ENCODE measurements at regions not wholly inside any gene's neighbourhood (a gene's known extent, or its start where the extent isn't known, plus 50 kb on each side); places are given as distances from the start of the nearest gene placed in this dataset.

- Histone ChIP-seq H3K4me3 (ENCODE audit: low read depth in 1 of 5, low read length in 5 of 5) (no peak overlapping the region), H3K9ac (ENCODE audit: low read length in 5 of 5) (no peak overlapping the region), H3K27ac (ENCODE audit: low read depth, low read length) (no peak overlapping the region), H3K27me3 (ENCODE audit: control insufficient read depth in 5 of 5, insufficient read depth in 4 of 5, low read length in 5 of 5) (peaks cover 2 to 6% (median 3%) of the 10 kb centered on the region in 5 donors), H3K9me3 (ENCODE audit: control insufficient read depth in 5 of 5, low read length in 5 of 5) (no peaks in the 10 kb centered on the region), H3K4me1 (ENCODE audit: control insufficient read depth in 5 of 5, insufficient read depth in 5 of 5, low read length in 5 of 5) (no peaks in the 10 kb centered on the region), H3K36me3 (ENCODE audit: control insufficient read depth in 5 of 5, insufficient read depth in 5 of 5, low read length in 5 of 5) (no peaks in the 10 kb centered on the region)
These were observed 371.2 kb upstream of the B3GAT1 start for GRCh38 chr11:134783234-134783633.

- H3K4me1 ChIP-seq (ENCODE audit: control insufficient read depth in 5 of 5, insufficient read depth in 5 of 5, low read length in 5 of 5), result no peaks in the 10 kb centered on the region
- no peaks in the 10 kb centered on the region for H3K9me3 ChIP-seq (ENCODE audit: control insufficient read depth in 5 of 5, low read length in 5 of 5)
- H3K9ac ChIP-seq (ENCODE audit: low read length in 5 of 5), result no peak overlapping the region
- H3K4me3 ChIP-seq (ENCODE audit: low read depth in 1 of 5, low read length in 5 of 5), result no peak overlapping the region
- H3K27me3 ChIP-seq (ENCODE audit: control insufficient read depth in 5 of 5, insufficient read depth in 4 of 5, low read length in 5 of 5), result peaks cover 2 to 6% (median 3%) of the 10 kb centered on the region in 5 donors
- H3K27ac ChIP-seq (ENCODE audit: low read depth, low read length), result no peak overlapping the region
- H3K36me3 ChIP-seq (ENCODE audit: control insufficient read depth in 5 of 5, insufficient read depth in 5 of 5, low read length in 5 of 5), result no peaks in the 10 kb centered on the region
These were observed 369.4 kb upstream of the B3GAT1 start for GRCh38 chr11:134781380-134781866.

DNA sequence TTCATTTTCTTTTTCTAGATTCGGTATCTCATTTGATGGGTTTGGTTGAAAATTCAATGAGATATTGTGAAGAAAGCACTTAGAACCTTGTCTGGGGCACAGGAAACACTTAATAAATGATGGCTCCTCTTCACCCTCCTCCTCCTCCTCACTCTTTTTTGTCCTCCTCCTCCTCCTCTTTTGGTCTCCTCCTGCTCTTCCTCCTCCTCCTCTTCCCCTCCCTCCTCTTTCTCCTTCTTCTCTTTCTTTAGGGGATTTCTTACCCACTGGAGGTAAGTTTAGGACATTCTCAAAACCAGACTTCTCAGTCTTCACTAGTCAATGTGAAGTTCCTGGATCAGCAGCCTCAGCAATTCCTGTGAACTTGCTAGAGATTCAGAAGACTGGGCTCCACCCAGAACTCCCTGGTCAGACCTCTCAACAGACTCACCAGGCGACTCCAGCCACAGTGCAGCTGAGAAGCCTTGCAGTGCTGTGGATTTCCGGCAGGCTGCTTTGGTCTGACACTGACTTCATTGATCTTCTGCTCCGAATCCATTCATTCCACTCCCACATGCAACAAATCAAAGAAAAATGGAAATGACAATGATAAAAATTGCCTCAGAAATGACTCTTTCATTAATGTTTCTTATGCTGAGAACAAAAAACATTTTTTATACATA is 368.6 kb upstream of the B3GAT1 start:
- no peaks in the 10 kb centered on the region for H3K36me3 ChIP-seq (ENCODE audit: control insufficient read depth in 5 of 5, insufficient read depth in 5 of 5, low read length in 5 of 5)
- no peak overlapping the region for H3K27ac ChIP-seq (ENCODE audit: low read depth, low read length)
- no peaks in the 10 kb centered on the region for H3K4me1 ChIP-seq (ENCODE audit: control insufficient read depth in 5 of 5, insufficient read depth in 5 of 5, low read length in 5 of 5)
- no peak overlapping the region for H3K9ac ChIP-seq (ENCODE audit: low read length in 5 of 5)
- no peak overlapping the region for H3K4me3 ChIP-seq (ENCODE audit: low read depth in 1 of 5, low read length in 5 of 5)
- peaks cover 2 to 5% (median 2%) of the 10 kb centered on the region in 5 donors for H3K27me3 ChIP-seq (ENCODE audit: control insufficient read depth in 5 of 5, insufficient read depth in 4 of 5, low read length in 5 of 5)
- H3K9me3 ChIP-seq (ENCODE audit: control insufficient read depth in 5 of 5, low read length in 5 of 5), result no peaks in the 10 kb centered on the region

- Histone ChIP-seq H3K9me3 (ENCODE audit: control insufficient read depth in 5 of 5, low read length in 5 of 5) (no peaks in the 10 kb centered on the region), H3K27me3 (ENCODE audit: control insufficient read depth in 5 of 5, insufficient read depth in 4 of 5, low read length in 5 of 5) (peaks cover 0 to 5% (median 2%) of the 10 kb centered on the region in 5 donors), H3K9ac (ENCODE audit: low read length in 5 of 5) (no peak overlapping the region), H3K27ac (ENCODE audit: low read depth, low read length) (no peak overlapping the region), H3K4me1 (ENCODE audit: control insufficient read depth in 5 of 5, insufficient read depth in 5 of 5, low read length in 5 of 5) (no peaks in the 10 kb centered on the region), H3K36me3 (ENCODE audit: control insufficient read depth in 5 of 5, insufficient read depth in 5 of 5, low read length in 5 of 5) (no peaks in the 10 kb centered on the region), H3K4me3 (ENCODE audit: low read depth in 1 of 5, low read length in 5 of 5) (no peak overlapping the region)
These were observed 367.1 kb upstream of the B3GAT1 start for GRCh38 chr11:134779179-134779578.

DNA sequence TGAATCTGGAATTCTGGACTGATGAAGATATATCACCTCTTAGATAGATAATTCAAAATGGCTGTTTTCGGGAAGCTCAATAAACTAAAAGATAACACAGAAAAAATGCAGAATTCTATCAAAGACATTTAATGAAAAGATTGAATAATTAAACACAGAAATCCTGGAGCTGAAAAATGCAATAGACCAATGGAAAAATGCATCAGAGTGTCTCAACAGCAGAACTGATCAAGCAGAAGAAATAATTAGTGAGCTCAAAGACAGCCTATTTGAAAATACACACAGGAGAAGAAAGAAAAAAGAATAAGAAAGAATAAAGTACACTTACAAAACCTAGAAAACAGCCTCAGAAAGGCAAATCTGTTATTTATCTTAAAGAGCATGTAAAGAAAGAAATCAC is 356.4 kb upstream of the B3GAT1 start:
- H3K4me1 ChIP-seq (ENCODE audit: control insufficient read depth in 5 of 5, insufficient read depth in 5 of 5, low read length in 5 of 5), result no peaks in the 10 kb centered on the region
- peaks cover 0 to 10% (median 5%) of the 10 kb centered on the region in 5 donors for H3K27me3 ChIP-seq (ENCODE audit: control insufficient read depth in 5 of 5, insufficient read depth in 4 of 5, low read length in 5 of 5)
- peaks cover 3 to 15% (median 10%) of the 10 kb centered on the region in 5 donors for H3K9me3 ChIP-seq (ENCODE audit: control insufficient read depth in 5 of 5, low read length in 5 of 5)
- no peak overlapping the region for H3K9ac ChIP-seq (ENCODE audit: low read length in 5 of 5)
- no peak overlapping the region for H3K4me3 ChIP-seq (ENCODE audit: low read depth in 1 of 5, low read length in 5 of 5)
- no peaks in the 10 kb centered on the region for H3K36me3 ChIP-seq (ENCODE audit: control insufficient read depth in 5 of 5, insufficient read depth in 5 of 5, low read length in 5 of 5)
- no peak overlapping the region for H3K27ac ChIP-seq (ENCODE audit: low read depth, low read length)

- H3K4me3 ChIP-seq (ENCODE audit: low read depth in 1 of 5, low read length in 5 of 5), result no peak overlapping the region
- no peak overlapping the region for H3K27ac ChIP-seq (ENCODE audit: low read depth, low read length)
- H3K9ac ChIP-seq (ENCODE audit: low read length in 5 of 5), result no peak overlapping the region
- H3K36me3 ChIP-seq (ENCODE audit: control insufficient read depth in 5 of 5, insufficient read depth in 5 of 5, low read length in 5 of 5), result no peaks in the 10 kb centered on the region
- H3K27me3 ChIP-seq (ENCODE audit: control insufficient read depth in 5 of 5, insufficient read depth in 4 of 5, low read length in 5 of 5), result peaks cover 0 to 10% (median 5%) of the 10 kb centered on the region in 5 donors
- H3K4me1 ChIP-seq (ENCODE audit: control insufficient read depth in 5 of 5, insufficient read depth in 5 of 5, low read length in 5 of 5), result no peaks in the 10 kb centered on the region
- peaks cover 3 to 15% (median 10%) of the 10 kb centered on the region in 5 donors for H3K9me3 ChIP-seq (ENCODE audit: control insufficient read depth in 5 of 5, low read length in 5 of 5)
These were observed 353.5 kb upstream of the B3GAT1 start for GRCh38 chr11:134765565-134765964.

DNA sequence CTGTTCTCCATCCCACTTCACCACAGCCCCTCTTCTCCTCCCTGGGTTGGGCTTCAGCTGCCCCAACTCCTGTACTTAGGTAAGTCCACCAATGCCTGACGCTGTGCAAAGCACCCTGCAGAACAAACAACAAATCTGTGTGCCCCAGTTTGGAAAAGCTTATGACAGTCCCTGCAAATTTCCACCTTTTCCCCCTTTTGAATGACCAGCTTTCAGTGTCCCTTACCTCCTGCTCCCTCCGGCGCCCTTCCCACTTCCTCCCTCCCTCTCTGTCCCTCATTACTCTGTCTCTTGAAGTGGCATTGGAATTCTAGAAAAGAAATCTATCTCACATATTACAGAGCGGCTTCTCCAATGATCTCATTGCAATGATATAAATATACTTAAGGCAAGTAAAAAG is 352.9 kb upstream of the B3GAT1 start:
- H3K27me3 ChIP-seq (ENCODE audit: control insufficient read depth in 5 of 5, insufficient read depth in 4 of 5, low read length in 5 of 5), result peaks cover 0 to 10% (median 5%) of the 10 kb centered on the region in 5 donors
- peaks cover 3 to 15% (median 10%) of the 10 kb centered on the region in 5 donors for H3K9me3 ChIP-seq (ENCODE audit: control insufficient read depth in 5 of 5, low read length in 5 of 5)
- H3K9ac ChIP-seq (ENCODE audit: low read length in 5 of 5), result no peak overlapping the region
- H3K27ac ChIP-seq (ENCODE audit: low read depth, low read length), result no peak overlapping the region
- H3K4me3 ChIP-seq (ENCODE audit: low read depth in 1 of 5, low read length in 5 of 5), result no peak overlapping the region
- no peaks in the 10 kb centered on the region for H3K4me1 ChIP-seq (ENCODE audit: control insufficient read depth in 5 of 5, insufficient read depth in 5 of 5, low read length in 5 of 5)
- H3K36me3 ChIP-seq (ENCODE audit: control insufficient read depth in 5 of 5, insufficient read depth in 5 of 5, low read length in 5 of 5), result no peaks in the 10 kb centered on the region

- H3K27me3 ChIP-seq (ENCODE audit: control insufficient read depth in 5 of 5, insufficient read depth in 4 of 5, low read length in 5 of 5), result peaks cover 0 to 10% (median 5%) of the 10 kb centered on the region in 5 donors
- H3K4me3 ChIP-seq (ENCODE audit: low read depth in 1 of 5, low read length in 5 of 5), result no peak overlapping the region
- no peaks in the 10 kb centered on the region for H3K36me3 ChIP-seq (ENCODE audit: control insufficient read depth in 5 of 5, insufficient read depth in 5 of 5, low read length in 5 of 5)
- no peak overlapping the region for H3K9ac ChIP-seq (ENCODE audit: low read length in 5 of 5)
- no peak overlapping the region for H3K27ac ChIP-seq (ENCODE audit: low read depth, low read length)
- H3K4me1 ChIP-seq (ENCODE audit: control insufficient read depth in 5 of 5, insufficient read depth in 5 of 5, low read length in 5 of 5), result no peaks in the 10 kb centered on the region
- H3K9me3 ChIP-seq (ENCODE audit: control insufficient read depth in 5 of 5, low read length in 5 of 5), result peaks cover 3 to 14% (median 10%) of the 10 kb centered on the region in 5 donors
These were observed 352.3 kb upstream of the B3GAT1 start for GRCh38 chr11:134764367-134764766.

DNA sequence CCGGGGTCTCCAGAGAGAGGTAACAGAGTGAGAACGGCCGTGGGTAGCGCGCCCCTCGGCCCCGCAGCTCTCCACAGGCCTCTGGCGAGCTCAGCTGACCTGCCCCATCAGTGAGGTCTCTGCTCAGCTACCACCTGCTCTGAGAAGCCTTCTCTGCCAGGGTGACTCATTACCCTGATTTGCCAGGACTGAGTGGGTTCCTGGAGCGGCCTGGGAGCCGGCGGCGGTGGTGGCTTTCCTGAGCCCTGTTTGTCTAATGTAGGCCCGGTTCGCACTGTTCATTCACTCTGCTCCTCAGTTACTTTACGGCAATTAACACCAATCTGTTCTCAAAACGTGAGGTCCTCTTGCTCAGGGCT is 351.0 kb upstream of the B3GAT1 start:
- H3K27me3 ChIP-seq (ENCODE audit: control insufficient read depth in 5 of 5, insufficient read depth in 4 of 5, low read length in 5 of 5), result peaks cover 0 to 14% (median 8%) of the 10 kb centered on the region in 5 donors
- H3K4me1 ChIP-seq (ENCODE audit: control insufficient read depth in 5 of 5, insufficient read depth in 5 of 5, low read length in 5 of 5), result no peaks in the 10 kb centered on the region
- H3K27ac ChIP-seq (ENCODE audit: low read depth, low read length), result no peak overlapping the region
- no peaks in the 10 kb centered on the region for H3K36me3 ChIP-seq (ENCODE audit: control insufficient read depth in 5 of 5, insufficient read depth in 5 of 5, low read length in 5 of 5)
- H3K4me3 ChIP-seq (ENCODE audit: low read depth in 1 of 5, low read length in 5 of 5), result peak overlapping the region in 1 of 5 donors; percentile 24
- H3K9ac ChIP-seq (ENCODE audit: low read length in 5 of 5), result no peak overlapping the region
- H3K9me3 ChIP-seq (ENCODE audit: control insufficient read depth in 5 of 5, low read length in 5 of 5), result peaks cover 0 to 10% (median 5%) of the 10 kb centered on the region in 5 donors

DNA sequence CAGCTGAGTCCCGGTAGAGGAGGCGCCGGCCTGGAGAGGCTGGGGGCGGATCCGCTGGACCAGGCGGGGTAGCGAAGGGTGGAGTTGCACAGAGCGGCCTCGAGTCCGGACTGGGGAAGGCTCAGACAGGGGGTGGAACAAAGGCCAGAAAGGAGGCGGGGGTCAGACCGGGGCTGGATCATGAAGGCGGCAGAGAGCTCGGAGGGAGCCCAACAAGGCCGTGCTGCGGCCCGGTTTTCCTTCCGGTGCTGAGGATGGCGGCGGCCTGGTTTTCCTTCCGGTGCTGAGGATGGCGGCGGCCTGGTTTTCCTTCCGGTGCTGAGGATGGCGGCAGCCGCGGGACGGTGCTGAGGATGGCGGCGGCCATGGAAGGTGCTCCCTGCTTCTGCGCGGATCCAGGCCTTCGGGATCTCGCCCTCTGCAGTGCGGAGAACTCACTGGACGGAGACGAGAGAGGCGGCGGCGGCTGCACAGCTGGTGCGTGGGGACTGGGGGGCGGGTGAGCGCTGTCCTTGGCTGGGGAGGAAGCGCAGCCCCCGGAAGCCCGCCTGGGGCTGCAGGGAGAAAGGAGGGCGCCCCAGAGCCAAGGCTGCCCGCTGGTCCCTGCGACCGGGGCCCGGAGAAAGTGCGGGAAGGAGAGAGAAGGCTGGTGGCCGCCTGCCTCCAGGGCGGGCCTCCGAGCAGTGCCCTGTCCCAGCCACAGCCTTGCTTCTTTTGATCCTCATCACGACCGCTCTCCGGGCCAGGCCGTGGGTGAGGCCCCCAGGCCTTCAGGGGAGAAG is 350.4 kb upstream of the B3GAT1 start:
- Histone ChIP-seq H3K27me3 (ENCODE audit: control insufficient read depth in 5 of 5, insufficient read depth in 4 of 5, low read length in 5 of 5) (peaks cover 0 to 17% (median 8%) of the 10 kb centered on the region in 5 donors), H3K9ac (ENCODE audit: low read length in 5 of 5) (no peak overlapping the region), H3K36me3 (ENCODE audit: control insufficient read depth in 5 of 5, insufficient read depth in 5 of 5, low read length in 5 of 5) (no peaks in the 10 kb centered on the region), H3K9me3 (ENCODE audit: control insufficient read depth in 5 of 5, low read length in 5 of 5) (peaks cover 0 to 4% (median 0%) of the 10 kb centered on the region in 5 donors), H3K4me3 (ENCODE audit: low read depth in 1 of 5, low read length in 5 of 5) (peak overlapping the region in 2 of 5 donors; percentile 22 to 24), H3K4me1 (ENCODE audit: control insufficient read depth in 5 of 5, insufficient read depth in 5 of 5, low read length in 5 of 5) (no peaks in the 10 kb centered on the region), H3K27ac (ENCODE audit: low read depth, low read length) (no peak overlapping the region)
